ELF-1 (cell line): ENCODE measurements at regions not wholly inside any gene's neighbourhood (a gene's known extent, or its start where the extent isn't known, plus 50 kb on each side); places are given as distances from the start of the nearest gene placed in this dataset.

Experiments used
- DNase-seq: peaks from one replicate; pipeline ENCODE4 v3.0.0-alpha.2; 2016; ENCODE audit warnings: low read depth, low spot score

DNA sequence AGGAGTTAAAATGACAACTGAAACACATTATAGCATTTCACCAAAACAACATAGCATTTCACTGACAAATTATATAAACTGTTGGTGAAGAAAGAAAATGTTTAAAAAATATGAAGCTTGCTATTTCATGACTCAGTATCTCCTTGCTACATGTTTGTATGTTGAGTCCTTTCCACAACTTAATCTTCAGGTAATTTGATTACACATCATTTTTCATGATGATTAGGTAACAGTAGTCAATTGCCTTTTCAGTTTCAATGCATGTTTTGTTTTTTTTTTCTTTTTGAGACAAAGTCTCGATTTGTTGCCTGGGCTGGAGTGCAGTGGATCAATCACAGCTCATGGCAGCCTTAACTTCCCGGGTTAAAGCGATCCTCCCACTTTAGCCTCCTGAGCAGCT lies 177.8 kb upstream of the PMFBP1 start:
- DNase-seq, result no peak

DNA sequence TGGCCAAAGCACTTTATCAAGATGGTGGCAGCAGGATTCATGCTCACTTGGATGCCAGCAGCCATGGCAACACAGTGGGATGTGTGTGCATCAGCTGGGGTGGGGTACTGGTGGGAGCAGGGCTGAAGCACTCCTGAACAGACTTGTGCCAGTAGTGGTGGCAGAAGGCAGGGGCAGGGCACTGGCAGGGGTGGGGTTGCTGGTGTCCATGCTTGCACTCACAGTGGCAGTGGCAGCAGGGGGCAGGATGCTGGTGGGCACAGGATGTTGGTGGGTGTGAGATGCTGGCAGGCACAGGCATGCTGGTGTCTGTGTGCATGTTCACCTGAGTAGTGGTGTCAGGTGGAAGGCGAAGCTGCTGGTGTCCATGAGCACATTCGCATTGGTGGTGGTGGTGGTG lies 161.0 kb upstream of the PMFBP1 start:
- no peak for DNase-seq

- DNase-seq, result no peak
Observed at GRCh38 chr16:72324578-72324977, 152.6 kb upstream of the PMFBP1 start.

GRCh38 chr16:72317446-72317845 lies 145.5 kb upstream of the PMFBP1 start:
- DNase-seq, result no peak

DNA sequence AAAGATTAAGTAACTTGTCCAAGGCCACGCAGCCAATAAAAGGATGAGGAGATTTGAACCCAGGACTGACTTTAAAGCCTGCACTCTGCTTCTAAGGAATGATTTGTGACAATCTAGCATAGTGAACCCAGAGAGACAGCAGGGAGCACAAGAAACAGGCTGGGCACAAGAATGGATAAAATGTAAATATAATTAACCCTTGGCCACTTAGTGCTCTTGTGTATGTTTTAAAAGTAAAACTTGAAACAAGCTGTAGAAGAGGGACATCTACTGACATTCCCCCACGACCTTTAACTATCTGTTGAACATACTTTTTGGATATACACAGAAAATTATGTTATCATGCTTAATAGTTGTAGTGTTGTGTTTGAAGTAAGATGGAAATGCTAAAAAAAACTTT lies 141.9 kb upstream of the PMFBP1 start:
- no peak for DNase-seq

GRCh38 chr16:72312828-72313227 lies 140.9 kb upstream of the PMFBP1 start:
- no peak for DNase-seq

- peak; percentile 20 for DNase-seq
Observed at GRCh38 chr16:72311426-72311825, 139.5 kb upstream of the PMFBP1 start.

DNA sequence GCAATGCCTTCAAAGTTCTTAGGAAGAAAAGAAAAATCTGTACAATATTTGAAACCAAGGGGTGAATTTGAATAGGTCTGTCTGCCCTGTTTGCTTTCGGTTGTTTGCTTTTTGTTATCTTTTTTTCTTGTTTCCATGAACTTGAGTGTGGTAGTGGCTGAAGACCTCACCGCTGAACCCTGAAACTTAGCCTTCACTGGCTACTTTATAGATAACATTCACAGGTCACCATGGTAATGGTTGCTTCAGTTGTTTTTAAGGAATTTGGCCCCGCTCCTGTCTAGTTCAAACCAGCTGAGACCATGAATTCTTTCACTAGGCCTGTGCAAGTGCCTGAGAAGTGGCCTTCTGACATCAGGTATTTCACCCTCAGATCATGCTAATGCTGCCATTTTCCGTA lies 137.0 kb upstream of the PMFBP1 start:
- DNase-seq, result no peak

GRCh38 chr16:72308396-72308795 lies 136.4 kb upstream of the PMFBP1 start:
- DNase-seq, result no peak

- DNase-seq, result no peak
Observed at GRCh38 chr16:72302332-72302731, 130.4 kb upstream of the PMFBP1 start.

DNA sequence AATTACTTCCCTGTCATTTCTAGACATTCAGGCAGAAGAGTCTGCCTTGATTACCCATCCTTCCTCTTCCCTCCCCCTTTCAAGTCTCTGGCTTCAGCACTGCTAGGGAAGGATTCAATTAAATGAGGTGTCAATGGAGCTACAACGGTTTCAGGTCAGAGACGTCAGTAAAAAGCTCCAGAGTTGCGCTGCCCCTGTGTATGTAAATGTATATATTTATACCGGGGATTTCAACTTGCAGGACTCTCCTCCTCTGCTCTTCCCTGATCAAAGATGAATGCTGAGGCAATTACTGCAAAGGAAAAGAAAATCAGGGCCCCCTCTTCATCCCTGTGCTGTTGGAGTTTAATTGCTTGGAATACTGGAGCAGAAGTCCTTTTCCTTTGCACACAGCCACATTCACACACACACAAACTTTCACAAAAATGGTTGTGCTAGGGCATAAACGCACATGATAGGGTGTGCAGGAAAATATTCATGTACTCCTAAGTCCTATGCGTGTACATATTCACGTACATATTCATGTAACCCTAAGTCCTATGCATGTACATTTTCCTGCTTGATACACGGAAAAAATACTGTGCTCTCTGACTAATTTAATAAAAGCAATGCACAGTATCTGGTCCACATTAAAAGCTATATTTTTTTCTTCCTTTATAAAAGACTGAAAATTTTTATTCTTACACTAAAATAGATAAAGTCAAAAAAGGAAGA lies 129.7 kb upstream of the PMFBP1 start:
- no peak for DNase-seq

GRCh38 chr16:72300892-72301291 lies 128.9 kb upstream of the PMFBP1 start:
- DNase-seq, result no peak

- DNase-seq, result no peak
Observed at GRCh38 chr16:72299684-72300243, 127.8 kb upstream of the PMFBP1 start.

DNA sequence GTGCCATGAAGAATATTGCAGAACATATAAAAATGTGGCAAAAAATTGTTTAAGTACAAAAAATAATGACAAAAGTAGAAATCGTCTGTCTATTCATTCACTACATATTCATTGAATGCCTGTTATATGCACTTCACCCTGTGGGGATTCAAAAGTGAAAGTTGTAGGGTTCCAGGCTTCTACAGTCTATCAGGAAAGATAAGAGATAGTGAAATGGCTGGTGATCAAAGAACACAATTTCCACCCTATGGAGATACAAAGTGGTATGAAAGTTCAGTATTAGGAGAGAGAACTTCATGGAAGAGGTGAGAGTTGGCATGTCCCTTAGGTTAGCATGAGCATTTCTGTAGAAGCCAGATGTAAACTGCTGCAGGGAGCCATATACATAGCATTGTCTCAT lies 127.0 kb upstream of the PMFBP1 start:
- DNase-seq, result no peak

DNA sequence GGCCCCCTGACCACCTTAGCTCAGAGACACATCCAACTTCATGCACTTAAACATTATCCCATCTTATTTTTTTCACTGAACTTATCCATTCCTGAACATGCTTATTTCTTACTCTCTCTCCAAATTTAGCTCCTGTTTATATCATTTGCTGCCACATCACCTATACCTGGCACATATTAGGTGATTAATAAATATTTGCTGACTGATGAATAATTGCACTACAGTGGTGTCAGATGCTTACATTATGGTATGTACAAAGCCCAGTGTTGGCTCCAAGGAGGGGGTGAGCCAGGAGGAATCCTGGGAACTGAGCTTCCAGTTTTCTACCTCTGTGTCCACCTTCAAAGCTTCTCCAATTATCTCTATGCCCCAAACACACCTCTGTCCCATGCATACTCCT lies 124.0 kb upstream of the PMFBP1 start:
- DNase-seq, result no peak

DNA sequence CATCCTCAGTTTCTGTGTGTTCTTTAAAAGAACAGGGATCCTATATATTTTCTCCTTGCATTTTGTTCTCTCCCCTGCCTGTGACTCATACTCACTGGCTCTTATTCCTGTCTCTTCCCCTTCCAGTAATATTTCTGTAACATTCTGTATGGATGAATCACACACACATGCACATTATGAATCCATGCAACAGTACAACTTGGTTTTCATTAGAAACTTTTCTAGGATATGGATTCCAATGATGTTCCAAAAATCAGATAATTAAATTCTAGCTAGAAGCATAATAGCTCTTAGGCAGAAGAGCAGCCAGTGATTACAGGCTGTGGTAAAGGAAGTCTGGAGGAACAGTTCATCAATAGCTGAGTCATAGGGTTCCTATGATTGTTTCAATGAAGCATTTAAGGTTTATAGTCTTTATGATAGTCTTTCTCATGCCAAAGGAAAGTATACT lies 119.6 kb upstream of the PMFBP1 start:
- no peak for DNase-seq

DNA sequence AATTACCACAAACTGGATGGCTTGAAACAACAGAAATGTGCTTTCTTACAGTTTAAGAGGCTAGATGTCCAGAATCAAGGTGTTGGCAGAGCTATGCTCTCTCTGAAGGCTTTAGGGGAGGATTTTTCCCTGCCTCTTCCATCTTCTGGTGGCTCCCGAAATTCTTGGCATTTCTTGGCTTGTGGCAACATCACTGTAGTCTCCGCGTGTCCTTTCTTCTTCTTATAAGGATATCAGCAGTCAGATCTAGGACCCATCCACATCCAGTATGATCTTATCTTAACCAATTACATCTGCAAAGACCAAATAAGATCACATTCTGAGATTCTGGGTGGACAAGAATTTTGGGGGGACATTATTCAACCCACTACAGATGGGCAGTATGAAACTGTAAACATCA lies 119.2 kb upstream of the PMFBP1 start:
- peak; percentile 15 for DNase-seq

DNA sequence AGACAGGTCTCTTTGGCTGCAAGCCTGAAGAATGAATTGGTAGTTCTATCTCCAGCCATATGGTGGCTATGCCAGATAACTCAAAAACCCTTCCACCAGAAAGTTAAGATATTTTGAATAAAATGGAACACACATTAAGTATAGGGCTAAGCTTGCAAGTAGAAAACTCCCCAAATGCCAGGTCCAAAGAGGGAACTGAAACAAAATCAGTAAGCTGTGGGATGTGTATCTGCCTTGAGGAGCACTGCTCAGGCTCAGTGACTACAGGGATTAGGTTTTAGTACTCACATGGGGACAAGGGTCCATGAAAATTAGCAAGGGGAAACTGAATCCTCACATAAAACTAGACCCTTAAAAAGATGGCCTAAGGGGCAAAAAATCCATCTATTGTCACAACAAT lies 115.7 kb upstream of the PMFBP1 start:
- DNase-seq, result no peak

- DNase-seq, result no peak
Observed at GRCh38 chr16:72286936-72287620, 115.1 kb upstream of the PMFBP1 start.

DNA sequence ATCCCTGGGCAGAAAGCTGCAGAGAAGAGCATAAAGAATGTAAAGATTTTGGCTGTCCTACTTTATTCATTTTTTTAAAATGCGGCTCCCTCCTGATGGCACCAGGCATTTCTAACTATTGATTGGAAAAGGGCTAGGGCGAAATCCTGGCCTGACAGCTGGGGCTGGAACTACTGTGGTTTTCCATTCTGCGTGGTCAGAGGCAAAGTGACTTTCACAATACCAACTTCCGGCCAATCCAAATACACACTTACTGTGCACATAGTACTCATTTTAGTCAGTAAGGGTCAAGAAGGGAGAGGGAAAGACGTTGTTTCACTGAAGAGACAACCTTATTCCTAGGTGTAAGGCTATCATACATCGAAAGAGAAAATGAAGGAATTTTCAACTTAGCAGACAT lies 113.8 kb upstream of the PMFBP1 start:
- no peak for DNase-seq

- DNase-seq, result no peak
Observed at GRCh38 chr16:72285324-72285723, 113.4 kb upstream of the PMFBP1 start.

GRCh38 chr16:72284042-72284789 lies 112.3 kb upstream of the PMFBP1 start:
- peak; percentile 18 for DNase-seq
